ENCODE measurements at regions not wholly inside any gene's neighbourhood (a gene's known extent, or its start where the extent isn't known, plus 50 kb on each side); places are given as distances from the start of the nearest gene placed in this dataset.

DNA sequence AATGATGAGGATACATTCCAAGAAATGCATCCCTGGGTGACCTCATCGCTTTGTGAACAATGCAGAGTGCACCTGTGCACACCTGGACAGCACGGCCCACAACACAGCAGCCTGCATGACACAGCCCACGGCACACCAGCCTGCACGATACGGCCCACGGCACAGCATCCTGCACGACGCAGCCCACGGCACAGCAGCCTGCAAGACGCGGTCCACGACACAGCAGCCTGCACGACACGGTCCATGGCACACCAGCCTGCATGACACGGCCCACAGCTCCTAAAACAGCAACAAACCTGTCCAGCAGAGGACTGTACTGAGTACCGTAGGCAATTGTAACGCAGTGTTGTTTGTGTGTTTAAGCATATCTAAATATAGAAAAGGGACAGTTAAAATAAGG lies 134.7 kb upstream of the PPP2R2D start:
- DNase-seq (ENCODE audit: low read depth in 1 of 2, low spot score in 1 of 2) = no peak

DNA sequence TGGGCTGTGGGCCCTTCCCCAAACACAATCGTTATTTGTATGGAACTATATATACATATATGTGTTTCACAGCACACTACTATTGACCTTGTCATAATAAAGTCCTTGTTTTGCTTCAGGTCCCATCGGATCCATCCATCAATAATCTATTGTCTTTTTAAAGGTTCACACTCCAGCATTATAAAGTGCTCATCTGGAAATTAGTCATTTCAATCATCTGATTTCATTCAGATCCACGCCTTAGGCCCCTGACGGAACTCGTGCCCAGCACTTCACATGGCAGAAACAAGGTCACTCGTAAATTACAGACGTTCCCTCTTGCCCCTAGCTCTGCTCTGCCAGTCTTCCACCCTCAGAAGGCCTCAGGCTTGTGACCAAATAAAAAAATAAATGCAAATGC lies 133.1 kb upstream of the PPP2R2D start:
- DNase-seq (ENCODE audit: low read depth in 1 of 2, low spot score in 1 of 2) = no peak

DNA sequence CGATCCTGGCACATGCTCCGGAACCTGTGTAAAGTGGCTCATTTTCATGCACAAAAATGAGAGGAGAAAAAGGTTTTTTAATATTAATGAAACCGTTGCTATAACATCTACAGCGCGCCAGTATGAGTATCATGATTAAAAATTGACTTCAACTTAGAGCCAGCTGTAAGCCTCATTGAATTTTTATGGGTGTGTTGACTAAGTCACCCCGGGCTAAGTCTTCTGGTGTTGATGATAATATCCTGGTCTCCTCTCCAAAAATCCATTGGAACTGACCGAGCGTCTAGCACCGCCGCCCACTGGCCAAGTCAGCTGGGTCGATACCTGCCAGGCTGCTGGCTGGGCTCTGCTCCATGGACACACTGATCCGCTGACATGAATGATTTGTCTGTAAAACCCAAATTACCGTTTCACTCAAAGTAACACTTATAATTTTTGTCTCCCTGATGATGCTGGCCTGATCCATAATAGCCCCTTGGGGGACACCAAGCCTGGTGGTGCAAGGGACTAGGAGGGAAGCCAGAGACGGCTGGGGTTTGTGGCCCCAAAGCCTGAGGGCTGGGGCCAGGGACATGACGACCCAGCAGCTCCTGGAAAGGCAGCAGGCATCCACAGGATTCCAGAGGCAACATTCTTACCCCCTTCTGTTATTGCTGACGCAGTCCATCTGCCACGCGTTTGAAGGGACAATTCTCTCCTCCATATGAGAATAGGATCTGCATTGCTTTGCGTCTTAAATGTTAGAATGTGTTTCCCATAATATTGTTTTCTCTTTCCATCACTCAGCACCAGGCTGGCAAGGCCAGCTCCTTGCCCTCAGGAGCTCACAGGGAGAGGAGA lies 131.0 kb upstream of the PPP2R2D start:
- no peak for DNase-seq (ENCODE audit: low read depth in 1 of 2, low spot score in 1 of 2)

DNA sequence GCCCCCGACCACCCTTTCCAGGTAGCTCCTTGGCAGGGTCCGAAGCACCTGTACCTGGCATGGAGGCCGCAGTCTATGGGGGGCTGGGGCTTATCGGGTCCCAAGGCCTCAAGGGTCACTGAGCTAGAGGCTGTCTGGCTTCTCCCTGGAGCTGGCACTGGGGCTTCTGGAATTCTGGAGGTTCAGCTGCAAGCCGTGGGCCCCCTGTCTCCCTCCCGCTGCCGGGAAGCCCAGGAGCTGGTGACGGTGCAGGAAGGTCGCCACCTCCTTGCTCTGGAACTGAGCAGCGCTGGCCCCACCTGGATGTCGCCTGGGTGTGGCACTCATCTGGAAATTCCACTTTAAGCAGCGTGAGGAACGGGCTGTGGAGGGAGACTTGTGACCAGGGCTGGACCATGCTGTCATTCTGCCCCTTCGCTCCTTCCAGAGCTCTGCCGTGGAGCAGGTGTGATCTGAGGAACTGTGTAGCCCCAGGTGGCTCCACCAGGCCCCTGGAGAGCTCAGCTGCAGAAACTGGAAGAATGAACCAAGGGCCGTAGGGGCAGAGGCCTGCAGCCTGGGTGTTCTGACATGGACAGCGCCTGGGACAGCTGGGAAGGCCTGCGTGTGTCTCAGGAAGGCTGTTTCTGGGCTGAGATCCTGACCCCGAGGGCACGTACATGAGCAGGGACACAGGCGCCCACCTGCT lies 129.7 kb upstream of the PPP2R2D start:
- no peak for DNase-seq (ENCODE audit: low read depth in 1 of 2, low spot score in 1 of 2)

DNA sequence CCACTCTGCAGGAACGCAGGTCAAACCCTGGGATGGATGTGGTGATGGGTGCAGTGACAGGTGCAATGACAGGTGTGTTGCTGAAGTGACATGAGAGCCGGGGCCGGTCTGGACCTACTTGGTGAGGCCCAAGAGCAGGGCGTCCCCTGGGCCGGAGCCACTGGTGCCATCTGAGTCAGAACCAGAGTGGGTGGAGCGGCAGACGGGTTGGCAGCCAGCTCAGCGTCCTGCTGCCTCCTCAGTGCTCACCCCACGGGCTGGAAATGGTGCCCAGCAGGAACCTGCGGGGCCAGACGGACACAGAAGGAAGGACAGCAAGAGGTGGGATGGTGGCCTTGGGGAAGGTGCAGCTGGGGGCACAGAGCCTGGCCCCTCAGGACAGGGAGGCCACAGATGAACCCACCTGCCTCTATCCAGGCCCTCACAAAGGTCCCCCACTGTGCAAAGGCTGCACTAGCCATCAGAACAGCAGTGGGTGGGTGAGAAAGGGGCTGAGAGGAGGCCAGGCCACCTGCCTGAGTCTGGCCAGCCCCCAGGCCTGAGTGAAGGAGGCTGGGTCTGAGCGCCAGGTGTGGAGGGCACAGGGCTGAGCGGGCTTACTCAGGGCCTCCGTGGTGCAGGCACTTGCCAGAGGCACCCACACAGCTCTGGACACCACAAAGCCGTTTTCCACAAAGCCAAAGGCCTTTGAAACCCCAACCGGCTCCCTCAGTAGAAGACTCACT lies 129.0 kb upstream of the PPP2R2D start:
- DNase-seq (ENCODE audit: low read depth in 1 of 2, low spot score in 1 of 2) = no peak

DNA sequence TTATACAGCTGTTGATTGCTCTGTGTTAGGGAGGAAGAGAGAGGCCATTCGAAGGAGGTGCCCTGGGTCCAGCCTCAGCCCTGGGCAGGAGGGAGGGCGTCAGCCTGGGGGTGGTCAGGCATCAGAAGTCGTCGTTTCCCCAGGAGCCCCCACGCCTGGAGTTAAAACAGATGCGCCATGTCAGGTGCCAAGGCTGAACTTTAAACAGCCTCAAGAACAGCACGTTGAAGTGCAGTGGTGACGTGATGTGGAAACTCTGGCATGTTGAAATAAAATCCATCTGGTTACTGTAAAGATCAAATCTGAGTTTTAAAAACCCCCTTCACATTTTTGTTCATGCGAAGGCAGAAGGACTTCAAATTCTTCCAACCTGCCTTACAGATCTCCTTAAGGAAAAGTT lies 128.4 kb upstream of the PPP2R2D start:
- no peak for DNase-seq (ENCODE audit: low read depth in 1 of 2, low spot score in 1 of 2)

DNA sequence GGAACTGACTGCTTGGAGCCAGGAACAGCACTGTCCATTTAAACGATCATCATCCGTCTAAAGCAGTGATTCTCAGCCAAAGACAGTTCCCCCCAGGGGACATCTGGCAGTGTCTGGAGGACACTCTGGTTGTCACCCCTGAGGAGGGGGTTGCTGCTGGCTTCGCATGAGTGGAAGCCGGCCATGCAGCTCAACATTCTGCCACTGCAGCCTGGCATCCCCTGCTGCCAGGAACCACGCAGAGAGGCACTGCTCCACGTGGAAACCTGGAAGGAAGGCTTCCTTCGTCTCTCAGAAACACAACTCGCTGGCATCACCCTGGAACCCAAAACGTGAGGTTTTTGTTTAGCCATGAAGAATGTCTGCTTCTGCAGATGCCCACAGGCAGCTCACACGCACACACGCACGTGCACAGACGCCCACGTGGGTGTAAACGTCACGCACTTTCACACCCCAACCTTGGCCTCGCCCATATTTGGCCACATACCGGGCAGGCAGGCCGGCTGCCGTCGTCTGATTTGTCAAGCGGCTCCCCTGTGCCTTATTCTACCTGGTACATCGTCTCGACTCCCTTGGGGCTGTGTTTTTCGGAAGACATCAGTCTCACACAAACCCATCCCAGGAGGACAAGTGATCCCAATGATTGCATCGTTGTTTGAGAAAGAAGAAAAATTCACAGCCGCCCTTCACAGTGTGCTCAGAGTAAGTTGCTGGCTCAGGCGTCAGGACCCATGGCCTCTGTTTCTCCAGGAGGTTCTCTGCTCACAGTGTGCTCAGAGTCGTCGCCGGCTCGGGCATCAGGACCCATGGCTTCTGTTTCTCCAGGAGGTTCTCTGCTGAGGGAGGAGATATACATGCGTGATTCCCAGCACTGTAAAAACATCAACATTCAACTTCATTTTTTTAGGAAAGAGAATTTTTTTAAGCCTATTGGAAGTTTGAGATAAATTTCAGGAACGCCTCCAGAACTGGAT lies 127.2 kb upstream of the PPP2R2D start:
- DNase-seq (ENCODE audit: low read depth in 1 of 2, low spot score in 1 of 2) = no peak

DNA sequence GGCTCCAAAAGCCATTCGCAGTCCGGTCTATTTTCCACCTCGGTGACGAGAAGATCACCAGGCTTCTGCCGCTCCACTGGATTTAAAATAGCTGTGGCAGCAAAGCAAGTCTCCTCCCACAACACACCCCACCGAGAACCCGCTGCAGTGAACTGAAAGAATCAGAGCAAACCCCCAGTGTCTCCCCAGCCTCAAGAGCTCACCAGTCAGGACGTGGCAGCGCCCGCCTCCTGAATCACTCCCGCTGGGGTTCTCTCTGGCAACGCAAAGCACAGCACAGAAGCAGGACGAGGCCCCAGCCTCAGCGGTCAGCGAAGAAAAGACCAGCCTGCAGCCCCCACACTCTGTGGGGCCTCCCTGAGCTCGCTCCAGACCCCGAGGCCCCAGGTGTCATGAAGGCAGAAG lies 126.1 kb upstream of the PPP2R2D start:
- DNase-seq (ENCODE audit: low read depth in 1 of 2, low spot score in 1 of 2) = no peak

DNA sequence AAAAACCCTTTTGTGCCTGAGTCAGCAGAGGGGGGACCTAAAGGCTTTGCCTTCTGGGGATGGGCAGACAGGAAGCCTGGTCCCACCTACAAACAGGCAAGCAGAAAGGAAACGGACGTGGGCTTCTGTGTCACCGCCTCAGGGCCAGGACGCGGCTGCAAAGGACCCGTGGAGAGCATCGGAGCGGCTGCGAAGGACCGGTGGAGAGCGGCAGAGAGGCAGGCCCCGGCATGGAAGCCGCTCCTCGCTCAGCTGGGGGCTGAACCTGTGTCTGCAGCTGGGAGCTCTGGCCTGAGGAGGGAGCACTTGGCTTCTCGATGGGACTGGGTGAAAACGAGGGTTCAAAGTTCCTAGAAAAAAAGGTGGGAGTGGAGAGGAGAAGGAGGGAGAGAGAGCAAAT lies 125.4 kb upstream of the PPP2R2D start:
- DNase-seq (ENCODE audit: low read depth in 1 of 2, low spot score in 1 of 2) = no peak

DNA sequence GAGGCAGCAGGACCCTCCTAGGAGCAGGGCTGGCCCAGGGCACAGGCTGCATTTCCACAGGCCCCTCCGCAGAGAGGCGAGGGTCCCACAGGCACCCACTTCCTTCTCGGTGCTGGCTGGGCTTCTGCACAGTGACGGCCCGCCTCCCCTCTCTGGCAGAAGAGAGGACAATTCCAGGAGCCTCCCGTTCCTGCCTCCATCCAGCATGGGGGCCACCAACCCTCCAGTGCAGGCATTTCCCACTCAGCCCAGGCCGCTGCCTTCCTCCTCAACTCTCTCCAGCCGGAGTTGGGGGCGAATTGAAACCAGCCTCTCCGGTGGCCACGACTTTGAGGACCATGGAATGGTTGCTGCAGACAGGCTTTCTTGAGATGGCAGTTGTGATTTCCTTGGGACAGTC lies 125.0 kb upstream of the PPP2R2D start:
- no peak for DNase-seq (ENCODE audit: low read depth in 1 of 2, low spot score in 1 of 2)

DNA sequence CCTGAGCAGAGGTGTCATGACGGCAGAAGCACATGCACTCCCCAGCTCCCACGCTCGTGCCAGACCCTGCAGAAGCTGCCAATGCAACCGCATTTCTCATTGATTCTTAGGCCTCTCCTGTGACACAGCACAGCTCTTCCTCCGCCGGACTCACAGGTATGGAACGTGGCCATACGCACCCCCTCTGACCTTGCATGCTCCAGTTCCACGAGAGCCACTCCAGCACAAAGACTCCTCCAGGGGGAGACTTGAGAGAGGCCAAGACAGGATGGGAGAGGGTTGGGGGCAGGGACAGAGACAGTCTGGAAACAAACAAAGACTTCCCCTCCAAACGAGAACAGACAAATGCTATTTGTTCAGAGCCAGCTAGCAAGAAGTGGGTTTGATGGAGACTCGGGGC lies 124.3 kb upstream of the PPP2R2D start:
- DNase-seq (ENCODE audit: low read depth in 1 of 2, low spot score in 1 of 2) = no peak

DNA sequence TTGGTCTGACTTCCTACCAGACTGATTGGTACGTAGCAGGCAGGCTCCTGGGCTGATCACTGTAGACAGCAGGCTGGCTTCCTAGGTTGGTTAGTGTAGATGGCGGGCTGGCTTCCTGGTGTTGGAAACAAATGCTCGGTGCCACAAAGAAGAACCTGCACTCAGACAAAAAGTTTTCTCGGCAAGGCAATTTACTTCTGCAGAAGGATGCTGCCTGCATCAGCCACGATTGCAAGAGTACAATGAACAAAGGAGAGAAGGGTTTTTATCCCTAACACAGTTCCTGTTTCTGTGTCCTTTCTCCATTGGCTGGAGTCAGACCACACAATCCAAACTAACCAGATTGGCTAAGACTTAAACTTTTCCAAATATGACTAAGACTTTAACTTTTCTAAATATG lies 123.6 kb upstream of the PPP2R2D start:
- no peak for DNase-seq (ENCODE audit: low read depth in 1 of 2, low spot score in 1 of 2)

DNA sequence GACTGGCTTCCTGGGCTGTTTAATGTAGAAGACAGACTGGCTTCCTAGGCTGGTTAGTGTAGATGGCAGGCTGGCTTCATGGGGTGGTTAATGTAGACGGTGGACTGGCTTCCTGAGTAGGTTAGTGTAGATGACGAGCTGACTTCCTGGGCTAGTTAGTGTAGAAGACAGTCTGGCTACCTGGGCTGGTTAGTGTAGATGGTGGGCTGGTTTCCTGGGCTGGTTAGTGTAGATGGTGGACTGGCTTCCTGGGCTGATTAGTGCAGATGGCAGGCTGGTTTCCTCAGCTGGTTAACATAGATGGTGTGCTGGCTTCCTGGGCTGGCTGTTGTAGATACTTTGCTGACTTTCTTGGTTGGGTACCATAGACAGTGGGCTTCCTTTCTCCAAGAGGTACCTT lies 122.9 kb upstream of the PPP2R2D start:
- DNase-seq (ENCODE audit: low read depth in 1 of 2, low spot score in 1 of 2) = no peak

DNA sequence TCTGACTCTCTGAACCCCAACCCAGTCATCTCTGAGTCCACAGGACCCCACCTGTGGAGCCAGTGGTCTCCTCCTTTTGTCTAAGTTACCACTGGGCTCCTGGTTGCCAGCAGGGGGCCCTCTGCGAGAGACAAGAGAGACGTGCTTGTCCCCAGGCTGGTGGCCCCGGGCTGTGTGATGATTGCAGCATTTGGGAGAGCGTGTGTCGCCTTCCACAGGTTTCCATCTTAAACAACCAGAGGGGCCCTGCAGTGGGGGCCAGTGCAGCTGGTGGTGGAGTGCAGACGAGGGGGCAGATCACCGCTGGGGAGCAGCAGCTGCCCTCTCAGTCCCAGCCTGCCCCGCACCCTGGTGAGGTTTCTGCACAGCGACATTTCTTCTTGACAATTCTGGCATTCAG lies 122.4 kb upstream of the PPP2R2D start:
- no peak for DNase-seq (ENCODE audit: low read depth in 1 of 2, low spot score in 1 of 2)

DNA sequence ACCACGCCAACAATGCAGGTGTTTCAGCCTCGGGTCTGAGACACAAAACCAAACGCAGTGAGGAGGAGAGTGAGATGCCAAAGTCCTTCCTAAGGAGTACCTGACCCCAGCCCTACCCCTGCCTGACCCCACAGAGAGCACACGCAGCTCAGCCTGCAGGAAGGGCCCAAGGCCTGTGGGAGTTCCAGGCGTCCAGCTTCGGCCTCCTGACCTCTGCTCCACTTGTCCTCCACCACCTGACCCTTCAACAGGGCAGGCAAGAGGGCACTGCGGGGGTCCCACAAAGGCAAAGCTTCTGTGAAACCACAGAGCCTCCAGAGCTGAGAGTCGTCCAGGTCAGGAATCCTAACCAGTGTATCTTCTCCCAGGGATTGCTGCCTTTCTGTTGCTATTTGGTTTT lies 122.0 kb upstream of the PPP2R2D start:
- no peak for DNase-seq (ENCODE audit: low read depth in 1 of 2, low spot score in 1 of 2)

DNA sequence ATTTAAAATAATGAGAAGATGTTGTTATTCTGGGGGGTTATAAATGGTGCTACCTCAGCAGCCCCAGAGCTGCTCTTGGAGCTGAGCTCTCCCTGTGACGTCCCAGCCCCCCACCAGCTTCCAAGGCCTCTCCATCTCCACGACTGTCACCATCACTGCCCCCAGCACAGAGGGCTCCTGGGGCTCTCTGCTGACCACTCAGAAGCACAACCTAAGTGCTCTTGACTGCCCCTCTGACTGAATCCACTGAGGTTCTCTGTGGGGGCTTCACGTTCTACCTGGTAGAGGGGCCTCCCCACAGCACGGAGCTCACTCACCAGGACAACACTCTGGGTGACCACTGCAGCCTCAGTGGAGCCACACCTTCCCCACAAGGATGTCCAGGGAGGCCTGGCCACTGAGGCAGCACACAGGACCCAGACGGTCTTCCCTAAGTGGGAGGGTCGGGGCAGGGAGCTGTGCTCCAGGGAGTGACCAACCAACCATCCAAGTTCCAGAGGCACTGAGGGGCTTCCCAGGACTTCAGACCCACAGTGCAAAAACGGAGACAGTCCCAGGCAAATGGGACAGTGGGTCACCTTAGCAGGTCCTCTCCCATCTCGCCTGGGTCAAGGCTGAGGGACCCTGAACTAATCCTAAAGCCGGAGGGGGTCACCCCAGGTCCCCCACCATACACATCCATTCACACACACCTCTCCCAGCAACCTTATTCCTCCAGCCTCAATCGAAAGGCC lies 121.0 kb upstream of the PPP2R2D start:
- no peak for DNase-seq (ENCODE audit: low read depth in 1 of 2, low spot score in 1 of 2)

DNA sequence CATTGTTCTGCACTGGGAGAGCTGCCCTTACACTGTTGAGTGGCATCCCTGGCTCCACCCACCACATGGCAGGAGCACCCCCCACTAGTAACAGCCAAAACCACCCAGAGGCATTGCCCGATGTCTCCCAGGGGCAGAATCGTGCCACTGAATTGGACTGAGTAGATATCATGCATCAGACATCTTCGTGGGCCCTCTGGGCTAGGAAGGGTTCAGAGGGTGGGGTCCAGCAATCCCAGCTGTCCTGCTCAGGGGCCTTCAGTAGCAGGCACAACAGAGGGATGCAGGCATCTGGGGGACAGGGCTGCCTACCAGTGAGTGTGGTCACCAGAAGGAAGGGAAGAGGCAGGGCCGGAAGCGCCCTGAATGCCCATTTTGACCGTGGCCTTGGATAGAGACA lies 119.7 kb upstream of the PPP2R2D start:
- no peak for DNase-seq (ENCODE audit: low read depth in 1 of 2, low spot score in 1 of 2)

DNA sequence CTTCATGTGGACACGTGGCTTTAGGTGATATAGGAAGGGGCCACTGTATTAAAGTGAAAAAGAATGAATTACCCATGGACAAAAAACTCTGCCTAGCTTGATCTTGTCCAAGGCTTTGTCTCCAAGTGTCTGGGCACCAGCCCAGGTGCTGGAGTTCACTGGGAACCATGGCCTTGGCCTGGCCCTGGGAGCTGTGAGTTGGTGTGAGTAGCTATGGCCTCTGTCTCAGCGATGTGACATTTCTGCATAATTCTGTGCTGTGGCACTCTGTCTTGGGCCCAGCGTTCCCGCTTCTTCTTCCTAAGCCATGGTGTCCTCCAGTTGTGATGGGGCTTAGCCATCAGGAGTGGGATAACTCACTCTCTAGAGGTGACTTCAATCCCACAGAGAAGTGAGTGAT lies 119.0 kb upstream of the PPP2R2D start:
- DNase-seq (ENCODE audit: low read depth in 1 of 2, low spot score in 1 of 2) = no peak

DNA sequence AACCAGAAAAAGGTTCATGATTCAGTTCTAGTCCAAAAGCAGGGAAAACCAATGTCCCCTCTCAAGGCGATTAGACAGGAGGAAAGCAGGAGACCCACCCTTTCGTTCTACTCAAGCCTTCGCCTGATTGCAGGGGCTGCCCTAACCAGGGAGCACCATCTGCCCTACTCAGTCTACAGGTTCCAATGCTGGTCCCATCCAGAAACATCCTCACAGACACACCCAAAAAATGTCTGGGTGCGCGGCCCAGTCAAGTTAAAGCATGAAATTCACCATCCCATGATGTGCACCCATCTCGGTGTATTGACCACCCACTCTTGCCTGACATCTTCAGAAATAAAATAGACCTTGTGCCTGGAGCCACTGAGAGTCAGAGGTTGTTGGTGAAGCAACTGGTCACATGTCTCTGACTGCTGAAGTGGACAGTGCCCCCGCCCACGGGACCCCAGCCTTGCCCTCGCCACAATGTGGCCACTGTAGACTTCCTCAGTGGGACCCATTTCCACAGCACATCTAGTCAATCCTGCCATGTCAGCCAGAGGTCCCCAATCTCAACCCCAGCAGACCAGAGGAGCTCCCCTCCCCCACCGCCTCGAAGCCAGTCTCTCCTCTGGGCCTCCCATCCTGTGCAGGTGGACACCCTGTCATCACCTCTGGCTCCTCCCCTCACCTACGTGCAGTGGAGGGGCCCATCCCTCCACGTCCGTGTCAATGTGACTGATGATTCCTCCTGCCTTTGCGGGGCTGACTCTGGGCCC lies 116.3 kb upstream of the PPP2R2D start:
- no peak for DNase-seq (ENCODE audit: low read depth in 1 of 2, low spot score in 1 of 2)

DNA sequence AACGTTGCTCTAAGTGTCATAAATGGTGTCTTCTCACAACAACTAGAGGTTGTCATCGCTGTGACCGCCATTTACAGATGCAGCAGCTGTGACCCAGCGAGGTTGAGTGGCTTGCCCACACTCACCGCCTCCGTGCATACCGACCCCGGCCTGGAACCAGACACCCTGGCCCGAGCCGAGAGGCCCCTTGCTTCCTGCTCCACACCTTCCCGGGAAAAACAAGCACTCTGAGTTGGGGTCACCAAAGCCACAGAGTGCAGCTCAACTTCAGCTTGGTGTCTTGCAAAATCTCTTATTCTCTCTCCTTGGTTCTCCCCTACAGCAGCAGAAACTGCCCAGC lies 115.7 kb upstream of the PPP2R2D start:
- no peak for DNase-seq (ENCODE audit: low read depth in 1 of 2, low spot score in 1 of 2)
